HG03103 (cell line): ENCODE measurements at regions not wholly inside any gene's neighbourhood (a gene's known extent, or its start where the extent isn't known, plus 50 kb on each side); places are given as distances from the start of the nearest gene placed in this dataset.
"Not testable (repeated sequence)": the region's sequence is repeated elsewhere in the genome, so short reads cannot be mapped to it uniquely, and the experiment has no call there.

ENCODE experiments used
- ATAC-seq: cut with Tn5 transposase; IDR thresholded peaks from one replicate; pipeline ENCODE4 v1.9.1; 2021; ENCODE audit warnings: low read depth; ENCODE audit not compliant: unreplicated experiment

DNA sequence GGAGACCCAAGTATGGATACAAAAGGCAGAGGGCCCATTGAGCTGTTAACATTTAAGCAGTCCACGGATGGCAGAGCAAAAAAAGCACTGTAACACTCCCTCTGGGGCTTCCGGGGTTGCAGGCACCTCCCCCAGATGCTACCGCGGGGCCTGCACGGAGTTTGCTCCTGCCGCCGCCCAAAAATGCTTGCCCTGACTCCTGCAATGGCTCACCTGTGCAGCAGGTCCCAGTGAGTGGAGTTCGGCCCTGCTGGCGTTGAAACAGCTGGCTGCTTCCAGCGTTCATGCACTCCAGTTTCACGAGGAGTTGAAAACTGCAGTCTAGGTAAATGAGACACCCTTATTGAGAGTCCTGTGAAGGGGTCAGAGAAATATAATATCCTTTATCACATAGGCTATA is 832.8 kb downstream of the NCAM2 start:
- ATAC-seq: no peak

DNA sequence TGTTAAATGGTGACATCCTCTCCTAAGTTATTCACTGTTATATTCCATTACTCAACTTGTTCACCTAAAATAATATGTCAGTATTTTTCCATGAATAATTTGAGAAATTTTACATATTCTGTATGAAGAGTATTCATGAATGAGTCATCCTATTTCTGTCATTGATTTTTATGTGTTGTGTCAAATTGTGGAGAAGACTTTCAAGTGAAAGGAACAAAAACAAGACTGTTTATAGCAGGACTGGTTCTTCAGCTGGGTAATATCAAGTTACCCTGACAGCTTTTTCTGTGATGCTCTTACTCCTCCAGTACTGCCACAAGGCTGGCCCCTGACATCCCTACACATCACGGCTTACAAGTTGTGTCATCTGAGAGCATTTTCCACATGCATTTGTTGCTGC is 847.7 kb downstream of the NCAM2 start:
- ATAC-seq: no peak

DNA sequence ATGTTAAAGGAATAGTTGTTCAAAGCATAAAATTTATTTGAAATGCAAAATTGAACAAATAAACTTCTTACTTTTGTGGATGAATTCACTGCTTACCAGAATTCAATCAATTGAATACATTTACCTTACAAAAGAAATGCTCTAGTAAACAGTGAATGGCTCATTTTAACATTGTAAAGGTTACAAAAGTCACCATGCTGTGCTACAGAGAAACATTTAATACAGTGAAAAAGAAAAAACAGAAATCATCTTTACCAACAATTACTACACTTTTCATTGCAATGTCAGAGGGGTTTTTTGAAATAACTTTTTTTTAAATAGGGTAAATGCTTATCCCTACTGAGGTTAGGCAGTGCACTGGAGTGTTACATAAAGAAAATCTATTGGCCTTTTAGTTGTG is 853.0 kb downstream of the NCAM2 start:
- no peak for ATAC-seq

DNA sequence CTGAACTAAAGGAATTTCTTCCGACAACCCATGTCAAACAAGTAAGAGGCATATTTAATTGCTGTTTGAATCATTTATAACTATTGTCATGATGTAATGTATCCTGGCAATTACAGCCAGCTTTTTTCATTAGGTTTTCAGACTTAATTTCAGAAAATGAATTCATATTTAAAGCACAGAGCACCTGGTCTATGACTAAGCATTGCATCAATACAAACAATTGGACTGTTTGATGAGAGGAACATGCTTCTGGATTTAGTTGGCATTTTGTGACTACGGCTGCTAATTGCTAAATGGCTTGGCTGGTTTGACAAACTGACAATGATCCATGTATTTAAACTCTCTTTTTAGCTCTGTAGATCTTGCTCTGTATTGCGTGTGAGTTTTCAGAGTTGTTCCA is 853.4 kb downstream of the NCAM2 start:
- no peak for ATAC-seq

DNA sequence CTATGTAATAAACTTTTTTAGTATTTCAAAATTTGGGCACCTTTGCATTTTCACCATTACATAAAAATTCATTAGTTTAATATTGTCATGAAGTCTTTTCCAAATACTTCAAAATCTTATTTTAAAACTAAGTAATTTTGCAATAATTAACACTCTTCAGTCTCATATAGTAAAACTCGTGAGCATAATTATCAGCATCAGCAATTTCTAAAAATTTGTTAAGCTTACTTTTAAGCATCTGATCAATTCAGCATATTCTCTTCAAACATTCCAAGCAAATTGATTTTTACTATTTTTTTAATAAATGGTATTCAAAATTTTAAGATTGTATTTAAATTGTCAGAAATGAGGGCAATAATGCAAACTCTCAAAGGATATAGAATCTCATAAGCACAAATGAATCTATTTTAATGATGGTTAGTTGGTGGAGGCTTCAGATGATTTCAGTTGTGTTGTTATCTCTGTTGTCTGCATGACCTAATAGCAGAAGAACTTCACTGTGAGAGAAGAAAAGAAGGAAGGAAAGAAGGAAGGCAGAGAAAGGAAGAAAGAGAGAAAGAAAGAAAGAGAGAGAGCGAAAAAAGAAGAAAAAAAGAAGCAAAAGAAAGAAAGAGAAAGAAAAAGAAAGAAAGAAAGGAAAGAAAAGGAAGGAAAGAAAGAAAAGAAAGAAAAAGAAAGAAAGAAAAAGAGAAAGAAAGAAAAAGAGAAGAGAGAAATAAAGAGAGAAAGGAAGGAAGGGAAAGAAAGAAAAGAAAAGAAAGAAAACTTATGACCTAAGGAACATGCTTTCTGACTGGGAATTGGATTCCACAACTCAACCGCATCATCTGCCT is 860.5 kb downstream of the NCAM2 start:
- no peak for ATAC-seq

DNA sequence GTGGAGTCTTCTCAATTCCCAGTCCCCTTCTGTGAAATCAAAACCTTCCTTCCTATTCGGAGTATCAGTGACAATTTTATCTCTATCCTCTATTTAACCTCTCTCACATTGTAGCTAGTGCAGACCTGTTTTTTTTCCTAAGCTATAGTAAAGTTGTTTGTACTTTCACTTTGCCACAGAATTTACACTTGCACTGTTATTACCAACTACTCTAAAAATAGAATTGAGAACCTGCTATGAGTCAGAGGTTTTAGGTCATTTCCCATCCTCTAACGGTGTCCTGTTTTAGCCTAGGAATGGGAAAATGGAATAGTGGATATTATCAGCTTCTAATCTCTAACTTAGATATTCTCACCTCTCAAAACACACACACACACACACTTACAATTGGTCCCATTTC is 862.7 kb downstream of the NCAM2 start:
- peak; percentile 59 for ATAC-seq

DNA sequence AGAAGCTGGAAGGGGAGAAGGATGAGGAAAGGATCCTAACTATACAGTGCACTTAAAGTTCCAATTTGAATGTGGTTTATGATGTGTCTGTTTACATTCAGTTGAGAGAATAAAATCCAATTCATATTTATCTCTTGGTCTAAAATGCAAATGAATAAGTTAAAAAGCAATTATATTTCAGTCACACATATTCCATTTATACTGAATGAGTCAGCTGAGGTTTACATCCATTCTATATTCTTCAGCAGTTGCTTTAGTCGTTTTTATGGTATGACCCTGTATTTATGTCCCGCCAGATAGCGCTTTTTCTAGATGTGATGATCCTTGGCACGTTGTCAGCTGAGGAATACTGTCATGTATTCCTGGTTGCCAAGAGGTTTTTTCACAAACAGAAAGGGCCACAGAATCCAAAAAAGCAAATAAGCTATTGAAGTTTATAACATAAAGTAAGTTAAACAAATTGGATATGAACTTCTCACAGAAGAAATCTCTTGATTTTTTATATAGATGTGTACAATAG is 866.2 kb downstream of the NCAM2 start:
- no peak for ATAC-seq

DNA sequence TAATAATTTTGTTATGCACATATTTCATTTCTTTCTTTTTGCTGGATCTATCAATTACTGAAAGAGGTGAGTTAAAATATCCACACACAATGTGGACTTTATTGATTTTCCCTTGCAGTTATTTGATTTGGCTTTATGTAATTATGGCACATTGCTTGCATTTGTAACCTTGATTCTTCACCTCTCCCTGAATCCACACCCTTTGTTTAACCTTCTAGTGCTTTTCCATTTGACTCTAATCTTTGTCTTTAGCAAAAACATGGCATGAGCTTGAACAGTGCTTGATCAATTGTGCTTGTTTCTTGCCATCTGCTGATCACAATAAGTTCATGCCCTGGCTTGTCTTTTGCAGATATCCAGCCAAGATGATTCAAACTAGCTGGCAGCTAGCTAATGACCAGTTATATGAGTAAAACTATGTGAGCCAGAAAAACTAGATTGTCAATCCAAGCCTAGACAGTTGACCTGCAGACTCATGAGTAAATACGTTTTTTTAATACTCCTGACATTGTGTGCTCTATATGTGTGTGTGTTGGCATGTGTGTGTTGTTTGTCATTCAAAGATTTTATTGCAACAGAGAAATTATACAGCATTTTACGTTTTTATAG is 899.2 kb downstream of the NCAM2 start:
- no peak for ATAC-seq

DNA sequence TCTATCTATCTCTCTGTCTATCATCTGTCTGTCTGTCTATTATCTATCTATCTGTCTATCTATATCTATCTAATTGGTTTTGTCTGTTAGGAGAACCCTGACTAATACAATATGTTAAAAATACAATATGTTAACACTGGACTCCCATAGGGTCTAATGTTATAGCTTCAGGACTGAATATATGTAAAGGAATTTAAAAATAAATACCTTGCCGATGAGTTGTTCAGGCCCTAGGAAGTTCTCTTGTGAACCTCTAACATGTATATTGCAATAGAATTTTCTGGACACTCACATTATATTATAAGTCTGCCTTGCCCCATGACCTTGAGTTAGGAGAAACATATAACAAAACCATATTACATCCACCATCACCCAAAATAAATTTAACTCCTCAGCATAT is 900.6 kb downstream of the NCAM2 start:
- no peak for ATAC-seq

DNA sequence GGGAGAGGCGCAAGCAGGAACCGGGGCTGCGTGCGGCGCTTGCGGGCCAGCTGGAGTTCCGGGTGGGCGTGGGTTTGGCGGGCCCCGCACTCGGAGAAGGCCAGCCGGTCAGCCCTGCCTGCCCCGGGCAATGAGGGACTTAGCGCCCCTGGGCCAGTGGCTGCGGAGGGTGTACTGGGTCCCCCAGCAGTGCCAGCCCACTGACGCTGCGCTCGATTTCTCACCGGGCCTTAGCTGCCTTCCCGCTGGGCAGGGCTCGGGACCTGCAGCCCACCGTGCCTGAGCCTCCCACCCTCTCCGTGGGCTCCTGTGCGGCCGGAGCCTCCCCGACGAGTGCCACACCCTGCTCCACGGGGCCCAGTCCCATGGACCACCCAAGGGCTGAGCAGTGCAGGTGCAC is 904.2 kb downstream of the NCAM2 start:
- ATAC-seq: not testable (repeated sequence)

DNA sequence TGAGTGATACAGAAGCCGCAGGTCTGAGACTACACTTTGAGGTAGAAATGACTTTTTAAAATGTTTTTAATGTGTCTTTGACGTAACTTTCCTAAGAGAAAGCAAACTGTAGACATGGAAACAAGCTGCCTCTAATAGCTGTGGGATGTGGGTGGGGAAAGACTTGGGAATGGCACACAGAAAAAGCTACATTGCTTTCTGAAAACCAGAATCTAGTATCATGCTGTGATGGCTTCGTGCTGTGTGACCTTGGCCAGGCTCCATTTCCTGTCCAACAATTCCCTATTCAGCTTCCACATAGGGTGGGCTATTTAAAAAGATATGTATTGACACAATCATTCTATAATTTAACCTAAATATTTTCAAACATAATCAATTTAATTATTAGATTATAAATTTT is 909.1 kb downstream of the NCAM2 start:
- ATAC-seq: no peak

DNA sequence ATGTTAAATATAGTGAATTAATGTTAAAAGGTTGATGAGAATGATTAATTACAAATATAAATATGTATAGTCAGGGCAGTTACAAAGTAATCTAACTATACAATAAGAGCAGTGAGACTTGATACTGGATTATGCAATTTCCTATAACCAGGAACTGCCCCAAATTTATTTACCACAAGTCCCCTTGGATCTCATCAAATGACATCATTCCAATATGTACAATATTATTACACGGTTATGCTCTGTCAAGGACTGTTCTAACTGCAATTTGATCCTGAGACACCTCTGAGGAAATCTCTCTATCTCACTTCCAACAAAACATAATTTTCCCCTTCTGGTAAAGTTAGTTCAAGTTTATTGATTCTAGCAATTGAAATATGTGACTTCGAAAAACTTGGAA is 917.6 kb downstream of the NCAM2 start:
- no peak for ATAC-seq

DNA sequence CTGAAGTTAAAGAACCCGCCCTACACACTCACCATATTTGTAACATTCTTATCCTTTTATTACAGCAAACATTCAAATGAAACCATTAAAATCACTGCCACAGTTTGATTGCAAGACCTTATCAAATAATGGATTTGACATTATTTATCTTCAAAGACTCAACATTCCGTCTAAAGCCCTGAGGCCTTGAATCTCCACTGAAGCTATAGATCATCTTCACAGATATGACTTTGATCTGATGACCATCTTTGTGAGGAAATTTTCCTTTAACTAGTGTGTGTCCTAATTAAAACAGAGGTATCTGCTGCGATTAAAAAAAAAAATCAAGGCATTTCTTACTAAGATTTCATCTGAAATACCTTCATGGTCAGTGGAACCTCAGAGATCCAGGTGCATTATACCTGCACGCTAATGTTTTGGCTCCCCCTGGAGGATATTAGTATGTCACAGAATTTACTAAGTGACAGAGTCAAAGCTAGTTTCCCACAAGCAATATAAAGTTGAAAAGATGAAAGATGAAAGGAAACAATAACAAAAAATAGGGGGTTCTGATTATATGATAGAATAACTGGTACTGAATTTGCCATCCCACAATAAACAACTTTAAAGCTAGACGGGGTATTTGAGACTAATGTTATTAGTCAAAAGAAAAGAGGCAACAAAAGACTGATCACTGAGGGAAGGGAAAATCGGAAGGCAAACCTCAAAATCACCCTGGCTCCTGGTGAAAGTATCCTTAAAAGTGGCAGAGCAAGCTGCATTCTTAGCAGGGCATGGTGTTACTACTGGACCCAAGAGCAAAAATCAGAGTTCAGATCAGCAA is 923.4 kb downstream of the NCAM2 start:
- ATAC-seq: peak; percentile 61

DNA sequence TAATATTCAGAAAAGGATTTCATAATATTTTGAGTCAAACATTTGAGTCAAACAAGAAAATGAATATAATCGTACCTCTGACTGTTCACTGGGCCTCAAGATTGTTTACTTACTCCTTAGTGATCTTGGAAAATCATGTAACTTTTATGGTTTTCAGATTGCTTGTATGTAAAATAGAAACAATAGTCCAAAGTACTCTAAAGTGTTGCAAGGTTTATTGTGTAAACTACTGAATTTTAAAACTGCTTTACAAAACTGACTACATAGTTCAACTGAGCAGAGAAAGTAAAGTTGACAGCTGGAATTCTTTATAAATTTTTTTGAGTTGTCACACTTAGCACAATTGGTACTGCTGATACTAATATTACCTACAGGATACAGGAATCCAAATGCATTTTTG is 931.0 kb downstream of the NCAM2 start:
- ATAC-seq: no peak

DNA sequence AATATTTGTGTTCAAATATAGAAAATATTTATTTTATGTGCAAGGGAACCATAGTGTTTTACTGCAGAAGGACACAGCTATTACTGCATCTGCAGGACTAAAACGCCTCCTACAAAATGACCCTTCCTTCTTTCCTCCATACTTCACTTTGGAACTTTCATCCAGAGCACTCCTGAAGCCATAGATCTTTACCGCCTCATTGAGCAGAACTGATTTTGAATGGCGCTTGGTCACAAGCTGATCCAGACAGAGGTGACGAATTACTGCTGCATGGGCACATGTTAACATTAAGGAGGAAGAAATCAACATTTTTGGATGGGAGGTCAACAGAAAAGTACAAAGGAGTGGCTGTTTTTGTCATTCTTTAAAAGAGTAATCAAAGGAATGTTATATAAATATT is 931.6 kb downstream of the NCAM2 start:
- no peak for ATAC-seq

DNA sequence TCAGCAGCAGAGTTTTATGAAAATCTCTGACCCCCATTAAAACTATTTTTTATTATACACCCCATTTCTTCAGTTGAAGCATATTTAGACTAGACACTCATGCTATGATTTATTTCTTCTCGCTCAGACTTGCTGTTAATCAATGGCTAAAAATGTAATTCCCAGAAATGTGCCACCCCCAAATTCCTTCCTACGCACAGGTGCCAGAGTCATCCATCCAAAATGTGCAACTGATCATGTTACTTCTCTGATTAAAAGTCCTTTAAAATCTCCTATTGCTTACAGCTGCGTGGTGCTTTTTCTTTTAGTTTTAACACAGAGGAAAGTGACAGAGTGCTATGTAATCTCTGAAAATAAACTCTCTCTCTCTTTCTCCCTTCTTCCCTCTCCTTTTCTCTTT is 954.4 kb downstream of the NCAM2 start:
- no peak for ATAC-seq

DNA sequence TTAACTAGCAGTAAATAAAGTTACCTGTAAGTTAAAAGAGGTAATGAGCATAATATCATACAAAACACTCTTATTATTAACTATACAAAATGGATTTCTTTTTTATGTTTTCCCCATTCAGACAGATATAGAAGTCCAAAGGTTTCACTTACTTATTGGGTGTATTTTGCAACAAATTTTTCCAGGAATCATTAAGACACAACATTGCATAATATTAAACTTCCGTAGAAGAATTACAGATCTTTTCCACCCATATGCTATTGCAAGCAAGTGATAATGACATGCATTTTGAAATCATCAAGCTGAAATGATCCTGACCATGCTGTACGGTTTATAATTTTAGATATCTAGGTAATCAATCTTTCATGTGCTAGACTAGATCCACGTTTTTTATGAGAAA is 957.0 kb downstream of the NCAM2 start:
- no peak for ATAC-seq

DNA sequence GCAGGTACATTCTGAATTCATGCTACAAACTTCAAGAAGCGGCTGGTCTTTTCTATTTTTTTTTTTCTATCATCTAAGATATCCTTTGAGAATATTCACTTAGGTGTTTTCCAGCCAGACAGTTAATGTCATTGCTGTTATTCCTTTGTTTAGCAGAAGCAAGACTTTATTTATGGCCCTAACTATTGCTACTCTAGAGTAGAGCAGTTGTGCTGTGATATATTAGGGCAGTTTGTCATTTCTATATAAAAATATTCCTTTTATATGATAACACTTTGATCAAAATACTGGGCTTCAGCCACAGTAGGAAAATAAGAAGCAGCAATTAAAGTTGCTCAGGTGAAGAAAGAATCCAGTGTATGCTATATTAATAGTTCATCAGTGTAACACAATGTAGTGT is 959.3 kb downstream of the NCAM2 start:
- no peak for ATAC-seq

DNA sequence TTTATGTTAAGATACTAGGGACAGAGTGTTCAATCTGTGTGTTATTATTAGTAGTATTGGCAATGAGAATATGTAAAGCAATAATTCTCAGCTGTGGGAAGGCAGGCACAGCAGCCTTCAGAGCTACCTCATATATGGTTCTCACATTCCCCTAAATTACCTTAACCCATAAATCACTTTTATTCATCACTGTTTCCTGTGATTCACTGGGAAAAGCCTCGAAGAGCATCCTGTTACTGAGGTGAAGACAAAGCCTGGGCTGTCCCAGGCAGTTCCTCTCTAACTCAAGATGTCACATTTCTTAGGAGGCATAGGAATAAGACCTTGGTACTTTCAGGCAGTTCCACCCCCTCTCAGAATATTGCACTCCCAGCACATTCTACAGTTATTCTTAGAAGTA is 965.7 kb downstream of the NCAM2 start:
- ATAC-seq: no peak

DNA sequence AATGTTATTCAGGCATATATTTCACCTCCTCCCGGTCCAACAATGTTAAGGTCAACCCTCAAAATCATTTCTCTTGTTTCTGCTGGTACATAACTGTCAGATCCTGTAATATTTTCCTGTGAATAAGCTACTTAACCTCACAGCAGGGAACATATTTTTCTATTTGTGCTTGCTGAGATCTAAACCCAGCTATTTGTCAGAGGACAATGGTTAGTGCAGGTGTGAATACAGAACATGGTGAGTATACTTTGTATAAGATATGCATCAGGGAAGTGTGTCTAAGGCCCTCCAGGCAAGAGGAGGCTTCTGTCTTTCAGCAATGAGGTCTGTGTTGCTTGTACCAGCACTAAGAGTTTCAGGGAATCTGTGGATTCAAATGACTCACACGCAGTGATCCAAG is 970.6 kb downstream of the NCAM2 start:
- no peak for ATAC-seq

DNA sequence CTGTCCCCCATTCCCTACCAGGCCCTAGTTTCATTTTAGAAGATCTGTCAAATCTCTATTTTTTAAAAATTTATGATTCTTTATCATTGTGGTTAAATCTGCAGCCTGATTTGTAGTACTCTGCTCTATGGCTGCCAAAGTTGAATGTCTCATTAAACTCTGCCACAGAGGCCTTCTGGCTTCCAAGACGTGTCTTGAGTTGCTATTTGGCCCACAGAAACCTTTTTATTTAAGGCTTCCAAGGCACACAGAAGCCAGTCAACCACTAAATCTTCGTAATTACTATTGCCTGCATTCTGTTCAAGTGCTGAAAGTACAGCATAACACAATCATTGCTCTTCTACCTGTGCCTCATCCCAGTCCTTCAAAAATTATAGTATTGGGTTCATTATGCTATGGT is 971.0 kb downstream of the NCAM2 start:
- no peak for ATAC-seq
